Parathyroid adenoma (tissue), 2 donors: ENCODE measurements at regions not wholly inside any gene's neighbourhood (a gene's known extent, or its start where the extent isn't known, plus 50 kb on each side); places are given as distances from the start of the nearest gene placed in this dataset.

Source experiments
- H2AFZ ChIP-seq: fragments of 300-600 bp; sonication (generic); one replicate; pipeline ENCODE4 v1.7.0; 2017; ENCODE audit warnings: antibody characterized with exemption, mild to moderate bottlenecking
- H3K27ac ChIP-seq: fragments of 300-600 bp; sonication (generic); one replicate; pipeline ENCODE4 v1.7.0; 2017
- H3K27me3 ChIP-seq: fragments of 300-600 bp; sonication (generic); one replicate; pipeline ENCODE4 v1.7.0; 2017; ENCODE audit warnings: low read length; ENCODE audit not compliant: control insufficient read depth, insufficient read depth
- H3K36me3 ChIP-seq: fragments of 300-600 bp; sonication (generic); one replicate; pipeline ENCODE4 v1.7.0; 2017; ENCODE audit warnings: low read length; ENCODE audit not compliant: control insufficient read depth, insufficient read depth
- H3K4me1 ChIP-seq: fragments of 300-600 bp; sonication (generic); one replicate; pipeline ENCODE4 v1.7.0; 2017; ENCODE audit warnings: control low read depth
- H3K4me2 ChIP-seq: fragments of 300-600 bp; sonication (generic); one replicate; pipeline ENCODE4 v1.7.0; 2017; ENCODE audit warnings: low read length
- H3K4me3 ChIP-seq: fragments of 300-600 bp; sonication (generic); one replicate; pipeline ENCODE4 v1.7.0; 2017; ENCODE audit warnings: low read depth, low read length
- H3K79me2 ChIP-seq: fragments of 300-600 bp; sonication (generic); one replicate; pipeline ENCODE4 v1.7.0; 2017; ENCODE audit warnings: control low read depth
- H3K9ac ChIP-seq: fragments of 300-600 bp; sonication (generic); one replicate; pipeline ENCODE4 v1.7.0; 2017; ENCODE audit warnings: mild to moderate bottlenecking
- H3K9me3 ChIP-seq: fragments of 300-600 bp; sonication (generic); one replicate; pipeline ENCODE4 v1.7.0; 2017; ENCODE audit warnings: low read length; ENCODE audit not compliant: control insufficient read depth
- CTCF ChIP-seq: fragments of 300-600 bp; sonication (generic); IDR thresholded peaks from one replicate; pipeline ENCODE4 v1.7.0; 2017; ENCODE audit warnings: antibody characterized with exemption, mild to moderate bottlenecking
- donor health status: primary hyperparathyroidism.

- Histone ChIP-seq H3K27me3 (no peaks in the 10 kb centered on the region), H3K9me3 (no peaks in the 10 kb centered on the region), H3K9ac (no peak overlapping the region), H2AFZ (no peak overlapping the region), H3K27ac (no peak overlapping the region), H3K4me1 (no peaks in the 10 kb centered on the region), H3K36me3 (no peaks in the 10 kb centered on the region), H3K4me3 (no peak overlapping the region), H3K79me2 (no peaks in the 10 kb centered on the region), H3K4me2 (no peak overlapping the region)
- no peak for TF ChIP-seq CTCF
Measured at GRCh38 chr11:110376021-110376420, 53.7 kb upstream of the FDX1 start.

GRCh38 chr11:110376711-110377324 lies 52.9 kb upstream of the FDX1 start:
- no peaks in the 10 kb centered on the region for H3K4me1 ChIP-seq
- H3K79me2 ChIP-seq: no peaks in the 10 kb centered on the region
- H3K27ac ChIP-seq: peak overlapping the region; percentile 34
- no peaks in the 10 kb centered on the region for H3K36me3 ChIP-seq
- peak overlapping the region; percentile 66 for H2AFZ ChIP-seq
- peak; percentile 71 for TF ChIP-seq CTCF
- no peak overlapping the region for H3K9ac ChIP-seq
- no peaks in the 10 kb centered on the region for H3K9me3 ChIP-seq
- no peaks in the 10 kb centered on the region for H3K27me3 ChIP-seq
- peak overlapping the region; percentile 72 for H3K4me2 ChIP-seq
- peak overlapping the region; percentile 40 for H3K4me3 ChIP-seq

- no peaks in the 10 kb centered on the region for H3K27me3 ChIP-seq
- peak overlapping the region; percentile 66 for H2AFZ ChIP-seq
- no peaks in the 10 kb centered on the region for H3K79me2 ChIP-seq
- H3K4me3 ChIP-seq: no peak overlapping the region
- H3K36me3 ChIP-seq: no peaks in the 10 kb centered on the region
- no peak overlapping the region for H3K4me2 ChIP-seq
- H3K4me1 ChIP-seq: no peaks in the 10 kb centered on the region
- H3K9me3 ChIP-seq: no peaks in the 10 kb centered on the region
- TF ChIP-seq CTCF: no peak
- H3K9ac ChIP-seq: no peak overlapping the region
- H3K27ac ChIP-seq: no peak overlapping the region
Measured at GRCh38 chr11:110377434-110377833, 52.3 kb upstream of the FDX1 start.

GRCh38 chr11:110379261-110379660 lies 50.5 kb upstream of the FDX1 start:
- H3K36me3 ChIP-seq: no peaks in the 10 kb centered on the region
- H3K79me2 ChIP-seq: no peaks in the 10 kb centered on the region
- no peak overlapping the region for H3K27ac ChIP-seq
- H2AFZ ChIP-seq: no peak overlapping the region
- no peaks in the 10 kb centered on the region for H3K27me3 ChIP-seq
- no peak for TF ChIP-seq CTCF
- H3K4me3 ChIP-seq: no peak overlapping the region
- no peaks in the 10 kb centered on the region for H3K9me3 ChIP-seq
- H3K4me2 ChIP-seq: no peak overlapping the region
- no peaks in the 10 kb centered on the region for H3K4me1 ChIP-seq
- H3K9ac ChIP-seq: no peak overlapping the region

GRCh38 chr11:110379936-110380335 lies 49.8 kb upstream of the FDX1 start:
- Histone ChIP-seq H3K9ac (no peak overlapping the region), H3K4me3 (no peak overlapping the region), H3K79me2 (no peaks in the 10 kb centered on the region), H3K36me3 (no peaks in the 10 kb centered on the region), H3K9me3 (no peaks in the 10 kb centered on the region), H3K4me2 (no peak overlapping the region), H3K27me3 (no peaks in the 10 kb centered on the region), H3K4me1 (no peaks in the 10 kb centered on the region), H2AFZ (no peak overlapping the region), H3K27ac (no peak overlapping the region)
- no peak for TF ChIP-seq CTCF
